ENCODE measurements at regions not wholly inside any gene's neighbourhood (a gene's known extent, or its start where the extent isn't known, plus 50 kb on each side); places are given as distances from the start of the nearest gene placed in this dataset.

GRCh38 chrX:152074163-152074562 is 64.2 kb downstream of the MAGEA10 start:
- no peak overlapping the region for H3K4me3 ChIP-seq (ENCODE audit: extremely low read depth in 1 of 4, insufficient read depth in 2 of 4, low read depth in 3 of 4, low read length in 4 of 4)
- H3K14ac ChIP-seq (ENCODE audit: insufficient read length): no peak overlapping the region
- ChIA-PET CTCF (ENCODE audit: partially characterized antibody) (no interaction called here), POLR2A (ENCODE audit: partially characterized antibody) (no interaction called here)
- no peak overlapping the region for H4K8ac ChIP-seq (ENCODE audit: extremely low read depth, insufficient read depth, low read length)
- H2BK5ac ChIP-seq (ENCODE audit: low read depth, low read length): no peak overlapping the region
- no peaks in the 10 kb centered on the region for H3K23me2 ChIP-seq (ENCODE audit: low read depth, low read length)
- no peak overlapping the region for H3K18ac ChIP-seq (ENCODE audit: extremely low read depth, low read length)
- no peak overlapping the region for H2AK5ac ChIP-seq (ENCODE audit: low read depth, low read length)
- no peak overlapping the region for H3K23ac ChIP-seq (ENCODE audit: insufficient read length)
- H4K20me1 ChIP-seq (replicated peaks in 1 of 2; ENCODE audit: control insufficient read depth in 1 of 2, insufficient read depth in 2 of 2, low read length in 2 of 2): no peaks in the 10 kb centered on the region
- H2AFZ ChIP-seq (ENCODE audit: low read length): no peak overlapping the region
- no peaks in the 10 kb centered on the region for H3K79me1 ChIP-seq (ENCODE audit: low read depth, low read length)
- H3K27ac ChIP-seq (ENCODE audit: low read depth, low read length): no peak overlapping the region
- no peak overlapping the region for H4K5ac ChIP-seq (ENCODE audit: insufficient read length, low read depth, low read length)
- TF ChIP-seq CTCF (IDR thresholded peaks at IDR 0.05; ENCODE audit: control extremely low read depth in 1 of 3, insufficient read depth in 1 of 3, low read depth in 1 of 3, low read length in 3 of 3) (no peak), POU5F1 (IDR thresholded peaks at IDR 0.05; ENCODE audit: low read depth, low read length) (no peak), BCL11A (IDR thresholded peaks at IDR 0.05; ENCODE audit: low read depth in 2 of 2, low read length in 2 of 2) (no peak), MAFK (IDR thresholded peaks at IDR 0.05; ENCODE audit: low read depth, low read length) (no peak), TAF7 (optimal IDR thresholded peaks at IDR 0.05; ENCODE audit: borderline replicate concordance, low read depth, low read length) (no peak)
- no peaks in the 10 kb centered on the region for H3K36me3 ChIP-seq (ENCODE audit: control insufficient read depth in 2 of 4, insufficient read depth in 4 of 4, low read length in 3 of 4)
- H2BK120ac ChIP-seq (replicated peaks; ENCODE audit: low read depth, low read length): no peak overlapping the region
- H2BK20ac ChIP-seq (ENCODE audit: low read length): no peak overlapping the region
- FAIRE-seq (no peak), DNase-seq (ENCODE audit: low read depth in 1 of 2, low spot score in 2 of 2) (no peak)
- no peak overlapping the region for H3K4me2 ChIP-seq (ENCODE audit: insufficient read depth in 1 of 2, low read depth in 2 of 2, low read length in 2 of 2)
- H3K79me2 ChIP-seq (ENCODE audit: control insufficient read depth in 1 of 2, insufficient read depth in 2 of 2, low read length in 2 of 2): no peaks in the 10 kb centered on the region
- no peaks in the 10 kb centered on the region for H3K4me1 ChIP-seq (replicated peaks in 1 of 4; ENCODE audit: control insufficient read depth in 3 of 4, insufficient read depth in 4 of 4, low read length in 3 of 4)
- H2BK15ac ChIP-seq (ENCODE audit: low read length): no peak overlapping the region
- H3K4ac ChIP-seq (replicated peaks; ENCODE audit: insufficient read length, low read depth, low read length): no peak overlapping the region
- H2BK12ac ChIP-seq (ENCODE audit: low read depth, low read length): no peak overlapping the region
- no peaks in the 10 kb centered on the region for H3K27me3 ChIP-seq (replicated peaks in 1 of 4; ENCODE audit: control insufficient read depth in 3 of 4, extremely low read depth in 1 of 4, insufficient read depth in 3 of 4, low read length in 3 of 4)
- no peak overlapping the region for H4K91ac ChIP-seq (replicated peaks; ENCODE audit: insufficient read length, low read length)
- H3K9me3 ChIP-seq (ENCODE audit: insufficient read depth in 2 of 2, low read depth in 1 of 2, low read length in 1 of 2): no peaks in the 10 kb centered on the region
- WGBS, 2 experiments (ENCODE audit: extremely low coverage in 1 of 2, insufficient coverage in 1 of 2, insufficient read length in 1 of 2, insufficient replicate concordance in 2 of 2, low coverage in 1 of 2, low lambda C conversion rate in 2 of 2, missing lambda C conversion rate in 1 of 2): 89% methylated on average over 1 of the region's 1 CpG; no CpG with 5 or more reads in 1 of the 2 experiments
- no peak overlapping the region for H3K9ac ChIP-seq (replicated peaks in 1 of 4; ENCODE audit: extremely low read depth in 1 of 4, low read depth in 3 of 4, low read length in 3 of 4)
- H3K56ac ChIP-seq (replicated peaks; ENCODE audit: insufficient read length, low read depth, low read length): no peak overlapping the region
